Stimulated activated effector memory CD8-positive, alpha-beta T cell treated with anti-CD3 and anti-CD28 coated beads, Interleukin-12 subunit alpha, Interleukin-12 subunit beta, amount 100 ng/mL, for 72 hours (primary cell): ENCODE measurements at regions not wholly inside any gene's neighbourhood (a gene's known extent, or its start where the extent isn't known, plus 50 kb on each side); places are given as distances from the start of the nearest gene placed in this dataset.

Experiments
- ATAC-seq: fragments of 150-1000 bp; cut with Tn5 transposase; 2 replicates; pipeline ENCODE4 v1.10.0; 2021
- DNase-seq, 2 donors: peaks; one replicate each; pipeline ENCODE4 v3.0.0; 2021 to 2022; ENCODE audit warnings: low spot score in 2 of 2
- H3K27ac Mint-ChIP-seq: one replicate; pipeline ENCODE4 v1.8.0; 2022; ENCODE audit warnings: mild to moderate bottlenecking, mixed read lengths
- H3K36me3 Mint-ChIP-seq: one replicate; pipeline ENCODE4 v1.8.0; 2022; ENCODE audit warnings: mild to moderate bottlenecking, mixed read lengths
- H3K4me1 Mint-ChIP-seq: one replicate; pipeline ENCODE4 v1.8.0; 2022; ENCODE audit warnings: mixed read lengths
- H3K4me3 Mint-ChIP-seq: one replicate; pipeline ENCODE4 v1.8.0; 2022; ENCODE audit warnings: mild to moderate bottlenecking, mixed read lengths
- H3K9me3 Mint-ChIP-seq: one replicate; pipeline ENCODE4 v1.8.0; 2022; ENCODE audit warnings: mixed read lengths

GRCh38 chr4:44016570-44017421, 431.8 kb downstream of the KCTD8 start:
- H3K9me3 Mint-ChIP-seq: peaks cover 19% of the 10 kb centered on the region
- no peaks in the 10 kb centered on the region for H3K4me1 Mint-ChIP-seq
- H3K27ac Mint-ChIP-seq: no peak overlapping the region
- no peaks in the 10 kb centered on the region for H3K36me3 Mint-ChIP-seq
- ATAC-seq: no peak
- DNase-seq: no peak
- no peak overlapping the region for H3K4me3 Mint-ChIP-seq

GRCh38 chr4:44017422-44017739, 431.2 kb downstream of the KCTD8 start:
- ATAC-seq: no peak
- H3K4me3 Mint-ChIP-seq: no peak overlapping the region
- H3K36me3 Mint-ChIP-seq: no peaks in the 10 kb centered on the region
- no peaks in the 10 kb centered on the region for H3K4me1 Mint-ChIP-seq
- peaks cover 19% of the 10 kb centered on the region for H3K9me3 Mint-ChIP-seq
- DNase-seq: no peak
- no peak overlapping the region for H3K27ac Mint-ChIP-seq

DNA sequence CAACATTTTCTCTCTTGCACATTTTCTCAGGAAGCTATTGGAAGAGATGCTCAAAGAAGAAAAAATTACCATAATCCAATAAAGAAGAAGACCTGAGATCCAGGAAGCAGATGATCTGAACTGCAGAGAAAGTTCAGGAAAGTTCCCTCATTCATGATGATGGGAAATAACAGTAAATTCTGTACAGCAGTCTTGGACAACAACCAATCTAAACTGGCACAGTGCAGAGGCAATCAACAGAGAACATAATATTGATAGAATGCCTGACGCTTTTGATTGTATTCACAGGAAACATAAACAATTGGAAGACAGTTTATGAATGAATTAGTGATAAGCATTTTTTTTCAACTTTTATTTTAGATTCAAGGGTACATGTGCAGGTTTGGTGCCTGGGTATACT, 428.9 kb downstream of the KCTD8 start:
- H3K27ac Mint-ChIP-seq: no peak overlapping the region
- no peaks in the 10 kb centered on the region for H3K36me3 Mint-ChIP-seq
- H3K4me1 Mint-ChIP-seq: no peaks in the 10 kb centered on the region
- H3K9me3 Mint-ChIP-seq: peaks cover 20% of the 10 kb centered on the region
- H3K4me3 Mint-ChIP-seq: no peak overlapping the region
- DNase-seq (no peak), ATAC-seq (no peak)

- DNase-seq (no peak), ATAC-seq (no peak)
- H3K27ac Mint-ChIP-seq: no peak overlapping the region
- H3K4me1 Mint-ChIP-seq: no peaks in the 10 kb centered on the region
- H3K36me3 Mint-ChIP-seq: no peaks in the 10 kb centered on the region
- no peak overlapping the region for H3K4me3 Mint-ChIP-seq
- peaks cover 15% of the 10 kb centered on the region for H3K9me3 Mint-ChIP-seq
Observed at GRCh38 chr4:44025376-44026020, 423.1 kb downstream of the KCTD8 start.

DNA sequence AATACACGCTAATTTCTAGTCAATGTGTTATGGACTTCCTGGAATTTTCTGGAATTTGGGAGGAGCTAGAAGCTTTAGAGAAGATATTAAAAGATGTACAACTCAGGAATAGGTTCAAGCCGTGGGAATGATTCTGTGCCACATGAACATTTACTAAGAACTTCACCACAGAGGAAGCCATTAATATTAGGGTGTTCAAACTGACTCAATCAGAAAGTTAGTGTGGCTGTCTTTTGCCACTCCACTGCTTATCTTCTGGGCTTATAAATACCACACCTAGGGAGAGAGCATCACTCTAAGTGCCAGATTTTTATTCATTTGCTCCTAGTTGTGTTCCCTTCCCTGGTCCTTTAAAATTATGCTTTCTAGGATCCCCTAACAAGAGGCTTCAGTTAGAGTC, 409.8 kb downstream of the KCTD8 start:
- DNase-seq: no peak
- Mint-ChIP-seq H3K4me1 (no peaks in the 10 kb centered on the region), H3K27ac (no peak overlapping the region), H3K4me3 (no peak overlapping the region), H3K36me3 (no peaks in the 10 kb centered on the region), H3K9me3 (peaks cover 20% of the 10 kb centered on the region)
- no peak for ATAC-seq

DNA sequence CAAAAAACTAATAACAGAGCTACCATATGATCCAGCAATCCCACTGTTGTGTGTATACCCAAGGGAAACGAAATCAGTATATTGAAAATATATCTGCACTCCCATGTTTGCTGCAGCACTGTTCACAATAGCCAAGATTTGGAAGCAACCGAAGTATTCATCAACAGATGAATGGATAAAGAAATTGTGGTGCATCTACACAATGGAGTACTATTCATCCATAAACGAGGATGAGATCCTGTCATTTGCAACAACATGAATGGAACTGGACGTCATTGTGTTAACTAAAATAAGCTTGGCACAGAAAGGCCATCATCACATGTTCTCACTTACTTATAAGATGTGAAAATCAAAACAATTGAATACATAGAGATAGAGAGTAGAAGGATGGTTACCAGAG, 402.1 kb downstream of the KCTD8 start:
- no peak overlapping the region for H3K27ac Mint-ChIP-seq
- H3K4me3 Mint-ChIP-seq: no peak overlapping the region
- H3K9me3 Mint-ChIP-seq: peaks cover 12% of the 10 kb centered on the region
- DNase-seq (no peak), ATAC-seq (no peak)
- no peaks in the 10 kb centered on the region for H3K36me3 Mint-ChIP-seq
- H3K4me1 Mint-ChIP-seq: no peaks in the 10 kb centered on the region

DNA sequence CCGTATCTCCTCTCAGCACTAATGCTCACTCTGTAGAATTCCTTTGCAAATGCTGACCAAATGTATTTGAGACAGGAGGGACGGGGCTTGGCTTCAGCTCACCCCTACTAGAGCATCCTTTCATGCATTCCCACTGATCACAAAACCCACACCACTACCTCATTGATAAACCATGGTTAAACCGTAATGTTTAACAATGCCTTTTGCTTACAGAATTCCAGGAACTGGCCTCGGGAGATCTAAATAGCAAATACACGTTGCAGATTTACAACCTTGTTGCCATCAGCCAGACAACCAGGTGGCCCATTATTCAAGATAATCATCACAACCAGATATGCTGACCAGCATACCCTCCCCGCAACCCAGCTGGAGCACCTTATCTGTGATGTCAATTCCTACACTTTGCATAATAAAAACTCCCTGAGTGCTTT, 391.9 kb downstream of the KCTD8 start:
- H3K4me1 Mint-ChIP-seq: no peaks in the 10 kb centered on the region
- ATAC-seq (no peak), DNase-seq (no peak)
- H3K9me3 Mint-ChIP-seq: peaks cover 22% of the 10 kb centered on the region
- no peak overlapping the region for H3K4me3 Mint-ChIP-seq
- no peaks in the 10 kb centered on the region for H3K36me3 Mint-ChIP-seq
- no peak overlapping the region for H3K27ac Mint-ChIP-seq

DNA sequence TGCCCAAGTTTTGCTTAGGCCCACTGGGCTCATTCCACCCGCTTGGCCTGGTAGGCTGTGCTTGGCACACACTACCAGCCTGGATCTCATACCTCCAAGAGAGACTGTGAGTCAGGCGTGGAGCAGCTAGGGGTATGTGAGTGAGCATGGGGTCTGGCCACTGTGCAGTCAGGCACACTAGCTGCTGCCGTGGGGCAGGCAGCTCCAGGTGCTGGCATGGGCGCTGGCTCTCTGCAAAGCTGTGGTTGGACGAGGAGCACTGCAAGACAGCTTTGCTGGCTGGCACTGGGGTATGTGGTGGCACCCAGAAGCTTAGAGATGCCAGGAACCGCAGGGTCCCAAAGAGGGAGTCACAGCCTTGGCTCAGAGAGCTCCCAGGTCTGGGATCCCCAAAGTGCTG, 377.8 kb downstream of the KCTD8 start:
- Mint-ChIP-seq H3K36me3 (no peaks in the 10 kb centered on the region), H3K4me3 (no peak overlapping the region)

DNA sequence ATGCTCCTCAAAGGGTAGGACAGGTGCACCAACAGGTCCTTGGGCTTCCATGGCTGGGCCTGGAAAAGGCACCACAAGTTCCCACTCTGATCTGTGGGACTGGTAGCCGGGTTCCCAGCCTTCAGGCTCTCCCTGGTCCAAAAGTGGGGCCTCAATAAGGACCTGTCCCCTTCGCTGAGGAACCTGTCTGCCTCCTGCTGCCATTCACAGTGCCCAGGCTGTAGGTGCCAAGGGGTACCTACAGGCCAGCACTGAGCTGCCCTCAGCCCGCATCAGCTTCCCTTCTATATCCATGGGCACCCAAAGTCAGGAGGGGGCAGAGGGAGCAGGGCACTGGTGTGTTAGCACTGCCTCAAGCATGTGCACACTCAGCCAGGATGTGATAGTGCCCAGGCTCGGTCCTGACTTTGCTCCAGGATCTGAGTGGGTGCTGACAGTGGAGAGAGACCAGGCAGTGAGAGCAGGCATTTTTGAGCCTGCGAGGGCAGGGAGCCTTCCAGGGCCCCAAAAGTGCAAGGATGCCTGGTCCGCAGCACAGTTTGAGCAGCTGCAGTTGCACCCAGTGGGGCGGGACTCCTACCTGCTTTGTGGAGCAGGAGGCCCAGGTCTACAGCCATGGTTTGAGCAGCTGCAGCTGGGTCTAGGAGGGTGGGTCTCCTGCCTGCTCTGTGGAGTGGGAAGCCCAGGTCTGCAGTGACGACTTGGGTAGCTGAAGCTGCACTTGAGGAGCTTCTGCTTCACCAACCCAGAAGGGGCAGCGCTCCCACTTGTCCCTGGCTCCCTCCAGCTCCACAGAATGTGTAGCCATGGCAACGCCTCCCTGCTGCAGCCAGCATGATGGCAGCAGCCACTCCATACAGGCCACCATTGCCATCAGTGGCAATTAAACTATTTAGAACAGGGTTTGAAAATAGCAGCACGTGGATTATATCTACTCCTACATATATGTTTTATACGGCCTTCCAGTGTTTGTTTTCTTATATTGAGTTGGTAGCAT, 376.4 kb downstream of the KCTD8 start:
- Mint-ChIP-seq H3K9me3 (peaks cover 5% of the 10 kb centered on the region), H3K27ac (no peak overlapping the region), H3K36me3 (no peaks in the 10 kb centered on the region), H3K4me1 (no peaks in the 10 kb centered on the region), H3K4me3 (no peak overlapping the region)
- no peak for DNase-seq
- ATAC-seq: peak; percentile 26

More for the DNA sequence above, 377.8 kb downstream of the KCTD8 start:
- peaks cover 5% of the 10 kb centered on the region for H3K9me3 Mint-ChIP-seq
- no peak overlapping the region for H3K27ac Mint-ChIP-seq
- DNase-seq (no peak), ATAC-seq (peak; percentile 32)
- no peaks in the 10 kb centered on the region for H3K4me1 Mint-ChIP-seq

- Mint-ChIP-seq H3K36me3 (no peaks in the 10 kb centered on the region), H3K27ac (no peak overlapping the region), H3K4me3 (no peak overlapping the region), H3K9me3 (peaks cover 22% of the 10 kb centered on the region), H3K4me1 (no peaks in the 10 kb centered on the region)
- DNase-seq: no peak
- ATAC-seq: no peak
Observed at GRCh38 chr4:44086753-44087152, 361.9 kb downstream of the KCTD8 start.

- ATAC-seq (no peak), DNase-seq (no peak)
- Mint-ChIP-seq H3K36me3 (no peaks in the 10 kb centered on the region), H3K27ac (no peak overlapping the region), H3K9me3 (peaks cover 5% of the 10 kb centered on the region), H3K4me3 (no peak overlapping the region), H3K4me1 (no peaks in the 10 kb centered on the region)
Observed at GRCh38 chr4:44093390-44093789, 355.2 kb downstream of the KCTD8 start.

- H3K36me3 Mint-ChIP-seq: no peaks in the 10 kb centered on the region
Observed at GRCh38 chr4:44098973-44099372, 349.6 kb downstream of the KCTD8 start.

DNA sequence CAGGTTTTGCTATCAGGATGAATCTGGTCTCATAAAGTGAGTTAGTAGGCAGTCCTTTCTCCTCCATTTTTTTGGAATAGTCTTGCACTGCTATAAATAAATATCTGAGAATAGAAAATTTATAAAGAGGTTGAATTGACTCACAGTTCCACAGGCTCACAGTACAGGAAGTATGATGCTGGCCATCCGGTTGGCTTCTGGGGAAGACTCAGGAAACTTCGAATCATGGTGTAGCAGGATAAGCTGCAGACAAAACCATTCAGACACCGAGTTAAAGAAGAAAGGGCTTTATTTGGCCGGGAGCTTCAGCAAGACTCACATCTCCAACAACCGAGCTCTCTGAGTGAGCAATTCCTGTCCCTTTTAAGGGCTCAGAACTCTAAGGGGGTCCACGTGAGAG, 348.2 kb downstream of the KCTD8 start:
- no peak for DNase-seq
- no peak overlapping the region for H3K4me3 Mint-ChIP-seq
- no peaks in the 10 kb centered on the region for H3K4me1 Mint-ChIP-seq
- peaks cover 21% of the 10 kb centered on the region for H3K9me3 Mint-ChIP-seq
- no peak overlapping the region for H3K27ac Mint-ChIP-seq
- ATAC-seq: no peak
- no peaks in the 10 kb centered on the region for H3K36me3 Mint-ChIP-seq

More at GRCh38 chr4:44098973-44099372, 349.6 kb downstream of the KCTD8 start:
- peaks cover 13% of the 10 kb centered on the region for H3K9me3 Mint-ChIP-seq
- no peak overlapping the region for H3K4me3 Mint-ChIP-seq
- ATAC-seq (no peak), DNase-seq (no peak)
- no peaks in the 10 kb centered on the region for H3K4me1 Mint-ChIP-seq
- H3K27ac Mint-ChIP-seq: no peak overlapping the region

GRCh38 chr4:44118971-44119680, 329.5 kb downstream of the KCTD8 start:
- H3K9me3 Mint-ChIP-seq: peaks cover 3% of the 10 kb centered on the region
- no peaks in the 10 kb centered on the region for H3K36me3 Mint-ChIP-seq
- ATAC-seq: no peak
- no peak overlapping the region for H3K27ac Mint-ChIP-seq
- H3K4me3 Mint-ChIP-seq: no peak overlapping the region
- no peak for DNase-seq
- no peaks in the 10 kb centered on the region for H3K4me1 Mint-ChIP-seq

GRCh38 chr4:44120646-44121045, 328.0 kb downstream of the KCTD8 start:
- no peak overlapping the region for H3K4me3 Mint-ChIP-seq
- ATAC-seq (no peak), DNase-seq (no peak)
- H3K27ac Mint-ChIP-seq: no peak overlapping the region
- no peaks in the 10 kb centered on the region for H3K4me1 Mint-ChIP-seq
- no peaks in the 10 kb centered on the region for H3K36me3 Mint-ChIP-seq
- H3K9me3 Mint-ChIP-seq: peaks cover 7% of the 10 kb centered on the region
